Activated B cell treated with CpG ODN at 0.5 μM for 24 hours (primary cell): ENCODE measurements at regions not wholly inside any gene's neighbourhood (a gene's known extent, or its start where the extent isn't known, plus 50 kb on each side); places are given as distances from the start of the nearest gene placed in this dataset.

Source experiments
- ATAC-seq: fragments of 200-7000 bp; cut with Tn5 transposase; one replicate; pipeline ENCODE4 v1.10.0; 2021; ENCODE audit warnings: low read depth, mild to moderate bottlenecking, moderate library complexity
- CTCF ChIA-PET: fragments of 350-600 bp; sonication (Branson Sonifier 250); formaldehyde crosslinking; loops from one replicate; lab custom pipeline; 2021; ENCODE audit warnings: antibody characterized with exemption; lab: Charles Lee
- POLR2A ChIA-PET: fragments of 350-600 bp; sonication (Branson Sonifier 250); formaldehyde crosslinking; loops from one replicate; lab custom pipeline; 2021; ENCODE audit warnings: antibody characterized with exemption; lab: Charles Lee
- DNase-seq: peaks from one replicate; pipeline ENCODE4 v3.0.0; 2022
- H3K27ac Mint-ChIP-seq: one replicate; pipeline ENCODE4 v1.8.0; 2020; ENCODE audit warnings: mixed read lengths
- H3K27me3 Mint-ChIP-seq: one replicate; pipeline ENCODE4 v1.8.0; 2021; ENCODE audit warnings: mixed read lengths
- H3K36me3 Mint-ChIP-seq: one replicate; pipeline ENCODE4 v1.8.0; 2021; ENCODE audit warnings: low read depth, mixed read lengths
- H3K4me1 Mint-ChIP-seq: one replicate; pipeline ENCODE4 v1.8.0; 2021; ENCODE audit warnings: mixed read lengths
- H3K4me3 Mint-ChIP-seq: one replicate; pipeline ENCODE4 v1.8.0; 2020; ENCODE audit warnings: mild to moderate bottlenecking, mixed read lengths
- H3K9me3 Mint-ChIP-seq: one replicate; pipeline ENCODE4 v1.8.0; 2020; ENCODE audit warnings: mixed read lengths
- CTCF ChIP-seq: fragments of 200-600 bp; IDR thresholded peaks from one replicate; pipeline ENCODE4 v1.8.0; 2022; ENCODE audit warnings: antibody characterized with exemption, mild to moderate bottlenecking
- intact Hi-C: fragments of 100-400 bp; cut with micrococcal nuclease; formaldehyde crosslinking; loops from one replicate; pipeline ENCODE4 v1.15.1; 2024

- H3K36me3 Mint-ChIP-seq, result no peaks in the 10 kb centered on the region
- H3K27me3 Mint-ChIP-seq, result peaks cover 4% of the 10 kb centered on the region
- no peak for TF ChIP-seq CTCF
- H3K4me3 Mint-ChIP-seq, result no peak overlapping the region
- no peak overlapping the region for H3K27ac Mint-ChIP-seq
- ChIA-PET POLR2A (no interaction called here), CTCF (no interaction called here)
- no peaks in the 10 kb centered on the region for H3K4me1 Mint-ChIP-seq
- no peak for DNase-seq
- intact Hi-C loops, result no loop called here
- no peak for ATAC-seq
- H3K9me3 Mint-ChIP-seq, result no peaks in the 10 kb centered on the region
These were observed 124.8 kb upstream of the GORAB start for GRCh38 chr1:170407138-170407537.

GRCh38 chr1:170407581-170407980 lies 124.4 kb upstream of the GORAB start:
- no peak for TF ChIP-seq CTCF
- no peaks in the 10 kb centered on the region for H3K4me1 Mint-ChIP-seq
- intact Hi-C loops, result no loop called here

GRCh38 chr1:170410401-170411166 lies 121.4 kb upstream of the GORAB start:
- no peak overlapping the region for H3K27ac Mint-ChIP-seq
- intact Hi-C loops, result no loop called here
- H3K4me3 Mint-ChIP-seq, result no peak overlapping the region
- H3K27me3 Mint-ChIP-seq, result peaks cover 4% of the 10 kb centered on the region
- ChIA-PET CTCF (no interaction called here), POLR2A (no interaction called here)
- TF ChIP-seq CTCF, result no peak
- no peaks in the 10 kb centered on the region for H3K36me3 Mint-ChIP-seq
- no peaks in the 10 kb centered on the region for H3K9me3 Mint-ChIP-seq
- ATAC-seq (no peak), DNase-seq (no peak)
- H3K4me1 Mint-ChIP-seq, result no peaks in the 10 kb centered on the region

More at GRCh38 chr1:170407581-170407980, 124.4 kb upstream of the GORAB start:
- ATAC-seq (no peak), DNase-seq (no peak)
- ChIA-PET POLR2A (no interaction called here), CTCF (no interaction called here)
- Mint-ChIP-seq H3K36me3 (no peaks in the 10 kb centered on the region), H3K9me3 (no peaks in the 10 kb centered on the region), H3K27me3 (peaks cover 4% of the 10 kb centered on the region), H3K4me3 (no peak overlapping the region), H3K27ac (no peak overlapping the region)

- ATAC-seq, result no peak
- peaks cover 4% of the 10 kb centered on the region for H3K27me3 Mint-ChIP-seq
- H3K36me3 Mint-ChIP-seq, result no peaks in the 10 kb centered on the region
- H3K9me3 Mint-ChIP-seq, result no peaks in the 10 kb centered on the region
- intact Hi-C loops, result no loop called here
- ChIA-PET POLR2A (no interaction called here), CTCF (no interaction called here)
- no peak overlapping the region for H3K4me3 Mint-ChIP-seq
- no peak for DNase-seq
- no peak overlapping the region for H3K27ac Mint-ChIP-seq
- H3K4me1 Mint-ChIP-seq, result no peaks in the 10 kb centered on the region
- TF ChIP-seq CTCF, result no peak
These were observed 116.8 kb upstream of the GORAB start for GRCh38 chr1:170414989-170415709.

GRCh38 chr1:170415710-170416372 lies 116.1 kb upstream of the GORAB start:
- intact Hi-C loops, result no loop called here
- no peak overlapping the region for H3K27ac Mint-ChIP-seq
- H3K4me3 Mint-ChIP-seq, result no peak overlapping the region
- ATAC-seq, result no peak
- no peaks in the 10 kb centered on the region for H3K36me3 Mint-ChIP-seq
- no peaks in the 10 kb centered on the region for H3K4me1 Mint-ChIP-seq
- POLR2A ChIA-PET, result no interaction called here
- H3K9me3 Mint-ChIP-seq, result no peaks in the 10 kb centered on the region
- no peak for TF ChIP-seq CTCF
- DNase-seq, result no peak
- H3K27me3 Mint-ChIP-seq, result peaks cover 4% of the 10 kb centered on the region
- CTCF ChIA-PET, result no interaction called here
